ENCODE measurements at regions not wholly inside any gene's neighbourhood (a gene's known extent, or its start where the extent isn't known, plus 50 kb on each side); places are given as distances from the start of the nearest gene placed in this dataset.

GRCh38 chr1:87872692-87873091 is 544.0 kb downstream of the LMO4 start:
- TF ChIP-seq YY1 (IDR thresholded peaks at IDR 0.05; ENCODE audit: low read depth, low read length) (no peak), BRCA1 (IDR thresholded peaks at IDR 0.05; ENCODE audit: low read depth, low read length) (no peak), CHD1 (IDR thresholded peaks at IDR 0.05; ENCODE audit: low read depth, low read length) (no peak), SP1 (IDR thresholded peaks at IDR 0.05; ENCODE audit: low read depth, low read length) (no peak), POLR2A (IDR thresholded peaks at IDR 0.05; ENCODE audit: low read depth, low read length) (no peak), ZZZ3 (IDR thresholded peaks at IDR 0.05; ENCODE audit: control insufficient read depth, insufficient read length, low read depth) (no peak), POLR2AphosphoS5 (IDR thresholded peaks at IDR 0.05; ENCODE audit: low read length) (no peak), EP300 (IDR thresholded peaks at IDR 0.05; ENCODE audit: borderline replicate concordance in 1 of 2, control insufficient read depth in 1 of 2, low read depth in 2 of 2, low read length in 2 of 2) (no peak), EZH2 (IDR thresholded peaks at IDR 0.05; ENCODE audit: borderline replicate concordance, control insufficient read depth, low read depth, low read length) (no peak)
- TF ChIP-seq, protein P1, sequence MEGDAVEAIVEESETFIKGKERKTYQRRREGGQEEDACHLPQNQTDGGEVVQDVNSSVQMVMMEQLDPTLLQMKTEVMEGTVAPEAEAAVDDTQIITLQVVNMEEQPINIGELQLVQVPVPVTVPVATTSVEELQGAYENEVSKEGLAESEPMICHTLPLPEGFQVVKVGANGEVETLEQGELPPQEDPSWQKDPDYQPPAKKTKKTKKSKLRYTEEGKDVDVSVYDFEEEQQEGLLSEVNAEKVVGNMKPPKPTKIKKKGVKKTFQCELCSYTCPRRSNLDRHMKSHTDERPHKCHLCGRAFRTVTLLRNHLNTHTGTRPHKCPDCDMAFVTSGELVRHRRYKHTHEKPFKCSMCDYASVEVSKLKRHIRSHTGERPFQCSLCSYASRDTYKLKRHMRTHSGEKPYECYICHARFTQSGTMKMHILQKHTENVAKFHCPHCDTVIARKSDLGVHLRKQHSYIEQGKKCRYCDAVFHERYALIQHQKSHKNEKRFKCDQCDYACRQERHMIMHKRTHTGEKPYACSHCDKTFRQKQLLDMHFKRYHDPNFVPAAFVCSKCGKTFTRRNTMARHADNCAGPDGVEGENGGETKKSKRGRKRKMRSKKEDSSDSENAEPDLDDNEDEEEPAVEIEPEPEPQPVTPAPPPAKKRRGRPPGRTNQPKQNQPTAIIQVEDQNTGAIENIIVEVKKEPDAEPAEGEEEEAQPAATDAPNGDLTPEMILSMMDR (IDR thresholded peaks at IDR 0.05 in 2 of 3, conservative IDR thresholded peaks at IDR 0.05 in 1 of 3; ENCODE audit: control insufficient read depth in 2 of 3, extremely low read depth in 1 of 3, insufficient read depth in 1 of 3, low read depth in 3 of 3, low read length in 3 of 3): no peak
- TF ChIP-seq, protein P2, sequence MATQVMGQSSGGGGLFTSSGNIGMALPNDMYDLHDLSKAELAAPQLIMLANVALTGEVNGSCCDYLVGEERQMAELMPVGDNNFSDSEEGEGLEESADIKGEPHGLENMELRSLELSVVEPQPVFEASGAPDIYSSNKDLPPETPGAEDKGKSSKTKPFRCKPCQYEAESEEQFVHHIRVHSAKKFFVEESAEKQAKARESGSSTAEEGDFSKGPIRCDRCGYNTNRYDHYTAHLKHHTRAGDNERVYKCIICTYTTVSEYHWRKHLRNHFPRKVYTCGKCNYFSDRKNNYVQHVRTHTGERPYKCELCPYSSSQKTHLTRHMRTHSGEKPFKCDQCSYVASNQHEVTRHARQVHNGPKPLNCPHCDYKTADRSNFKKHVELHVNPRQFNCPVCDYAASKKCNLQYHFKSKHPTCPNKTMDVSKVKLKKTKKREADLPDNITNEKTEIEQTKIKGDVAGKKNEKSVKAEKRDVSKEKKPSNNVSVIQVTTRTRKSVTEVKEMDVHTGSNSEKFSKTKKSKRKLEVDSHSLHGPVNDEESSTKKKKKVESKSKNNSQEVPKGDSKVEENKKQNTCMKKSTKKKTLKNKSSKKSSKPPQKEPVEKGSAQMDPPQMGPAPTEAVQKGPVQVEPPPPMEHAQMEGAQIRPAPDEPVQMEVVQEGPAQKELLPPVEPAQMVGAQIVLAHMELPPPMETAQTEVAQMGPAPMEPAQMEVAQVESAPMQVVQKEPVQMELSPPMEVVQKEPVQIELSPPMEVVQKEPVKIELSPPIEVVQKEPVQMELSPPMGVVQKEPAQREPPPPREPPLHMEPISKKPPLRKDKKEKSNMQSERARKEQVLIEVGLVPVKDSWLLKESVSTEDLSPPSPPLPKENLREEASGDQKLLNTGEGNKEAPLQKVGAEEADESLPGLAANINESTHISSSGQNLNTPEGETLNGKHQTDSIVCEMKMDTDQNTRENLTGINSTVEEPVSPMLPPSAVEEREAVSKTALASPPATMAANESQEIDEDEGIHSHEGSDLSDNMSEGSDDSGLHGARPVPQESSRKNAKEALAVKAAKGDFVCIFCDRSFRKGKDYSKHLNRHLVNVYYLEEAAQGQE (IDR thresholded peaks at IDR 0.05; ENCODE audit: low read depth, low read length): no peak

Measured in GM12878 (cell line).